AG09309 (cell line): ENCODE measurements at regions not wholly inside any gene's neighbourhood (a gene's known extent, or its start where the extent isn't known, plus 50 kb on each side); places are given as distances from the start of the nearest gene placed in this dataset.
"Not testable (repeated sequence)": the region's sequence is repeated elsewhere in the genome, so short reads cannot be mapped to it uniquely, and the experiment has no call there.

Experiments
- DNase-seq: peaks from one replicate; pipeline ENCODE4 v3.0.0-alpha.2; 2010; ENCODE audit warnings: low read depth
- H3K4me3 ChIP-seq: 2 replicates; pipeline ENCODE4 v1.5.1; 2011; ENCODE audit warnings: mild to moderate bottlenecking, low read depth, low read length, moderate library complexity; ENCODE audit not compliant: control insufficient read depth
- TF ChIP-seq, protein P1 (sequence below): IDR thresholded peaks from 2 replicates; pipeline ENCODE4 v1.5.1; 2011; ENCODE audit warnings: mild to moderate bottlenecking, low read depth, low read length, inconsistent platforms; ENCODE audit not compliant: insufficient read depth, control insufficient read depth; ENCODE audit errors: missing control alignments

DNA sequence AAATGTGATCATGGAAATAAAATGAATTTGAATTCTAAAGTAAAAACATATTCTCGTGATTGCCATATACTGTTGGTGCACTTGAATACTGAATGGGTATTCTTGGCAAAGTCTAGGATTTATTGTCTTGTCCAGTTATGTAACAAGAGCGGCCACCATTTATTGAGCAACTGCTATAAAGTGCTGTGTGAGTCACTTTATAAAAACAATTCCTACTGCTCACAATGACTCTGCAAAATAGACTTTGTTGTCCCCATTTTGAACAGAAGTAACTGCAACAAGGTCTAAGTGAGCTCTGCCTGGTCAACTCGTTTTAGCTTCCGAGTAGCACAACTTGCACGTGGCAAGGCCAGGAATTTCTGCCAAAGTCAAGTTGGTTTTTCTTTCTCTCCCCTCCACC, 995.6 kb upstream of the FANCL start:
- peak; percentile 1 for DNase-seq
- TF ChIP-seq, protein P1, sequence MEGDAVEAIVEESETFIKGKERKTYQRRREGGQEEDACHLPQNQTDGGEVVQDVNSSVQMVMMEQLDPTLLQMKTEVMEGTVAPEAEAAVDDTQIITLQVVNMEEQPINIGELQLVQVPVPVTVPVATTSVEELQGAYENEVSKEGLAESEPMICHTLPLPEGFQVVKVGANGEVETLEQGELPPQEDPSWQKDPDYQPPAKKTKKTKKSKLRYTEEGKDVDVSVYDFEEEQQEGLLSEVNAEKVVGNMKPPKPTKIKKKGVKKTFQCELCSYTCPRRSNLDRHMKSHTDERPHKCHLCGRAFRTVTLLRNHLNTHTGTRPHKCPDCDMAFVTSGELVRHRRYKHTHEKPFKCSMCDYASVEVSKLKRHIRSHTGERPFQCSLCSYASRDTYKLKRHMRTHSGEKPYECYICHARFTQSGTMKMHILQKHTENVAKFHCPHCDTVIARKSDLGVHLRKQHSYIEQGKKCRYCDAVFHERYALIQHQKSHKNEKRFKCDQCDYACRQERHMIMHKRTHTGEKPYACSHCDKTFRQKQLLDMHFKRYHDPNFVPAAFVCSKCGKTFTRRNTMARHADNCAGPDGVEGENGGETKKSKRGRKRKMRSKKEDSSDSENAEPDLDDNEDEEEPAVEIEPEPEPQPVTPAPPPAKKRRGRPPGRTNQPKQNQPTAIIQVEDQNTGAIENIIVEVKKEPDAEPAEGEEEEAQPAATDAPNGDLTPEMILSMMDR = no peak
- no peak overlapping the region for H3K4me3 ChIP-seq

DNA sequence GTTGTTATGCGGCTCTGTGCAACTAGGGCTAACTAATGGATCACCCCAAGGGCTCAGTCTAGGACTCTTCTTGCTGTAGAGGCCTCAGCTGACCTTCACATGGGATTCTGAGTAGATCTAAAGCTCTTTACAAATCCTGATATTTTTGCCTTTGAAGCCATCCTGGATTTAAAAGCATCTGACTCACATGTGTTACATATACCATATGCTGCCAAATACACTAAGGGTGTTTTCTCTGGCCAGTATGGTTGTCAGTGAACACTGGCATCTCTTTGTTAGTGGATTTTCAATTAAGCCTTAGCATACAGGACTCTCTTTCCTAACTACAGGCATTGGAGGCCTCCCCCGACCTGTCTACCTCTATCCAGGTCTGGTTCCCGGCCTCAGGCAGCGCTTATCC, 992.8 kb upstream of the FANCL start:
- DNase-seq = no peak
- TF ChIP-seq, protein P1 = no peak
- no peak overlapping the region for H3K4me3 ChIP-seq

DNA sequence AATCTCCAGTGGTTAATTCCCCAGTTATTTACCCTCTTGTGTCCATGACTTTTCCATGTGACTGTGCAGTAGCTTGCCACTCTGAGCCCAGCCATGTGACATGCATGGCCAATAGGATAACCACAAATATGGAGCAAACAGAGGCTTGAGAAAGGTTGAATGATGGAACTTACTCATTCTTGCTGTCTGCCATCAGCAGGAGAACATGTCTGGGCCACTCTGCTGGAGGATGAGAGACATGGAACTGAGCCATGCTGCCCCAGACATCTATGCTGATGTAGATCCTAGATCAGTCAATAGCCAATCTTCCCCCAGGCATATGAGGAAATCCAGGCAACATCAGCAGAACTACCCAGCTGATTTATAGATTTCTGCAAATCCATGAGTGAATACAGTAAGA, 992.3 kb upstream of the FANCL start:
- DNase-seq = no peak
- no peak overlapping the region for H3K4me3 ChIP-seq
- TF ChIP-seq, protein P1 = no peak

DNA sequence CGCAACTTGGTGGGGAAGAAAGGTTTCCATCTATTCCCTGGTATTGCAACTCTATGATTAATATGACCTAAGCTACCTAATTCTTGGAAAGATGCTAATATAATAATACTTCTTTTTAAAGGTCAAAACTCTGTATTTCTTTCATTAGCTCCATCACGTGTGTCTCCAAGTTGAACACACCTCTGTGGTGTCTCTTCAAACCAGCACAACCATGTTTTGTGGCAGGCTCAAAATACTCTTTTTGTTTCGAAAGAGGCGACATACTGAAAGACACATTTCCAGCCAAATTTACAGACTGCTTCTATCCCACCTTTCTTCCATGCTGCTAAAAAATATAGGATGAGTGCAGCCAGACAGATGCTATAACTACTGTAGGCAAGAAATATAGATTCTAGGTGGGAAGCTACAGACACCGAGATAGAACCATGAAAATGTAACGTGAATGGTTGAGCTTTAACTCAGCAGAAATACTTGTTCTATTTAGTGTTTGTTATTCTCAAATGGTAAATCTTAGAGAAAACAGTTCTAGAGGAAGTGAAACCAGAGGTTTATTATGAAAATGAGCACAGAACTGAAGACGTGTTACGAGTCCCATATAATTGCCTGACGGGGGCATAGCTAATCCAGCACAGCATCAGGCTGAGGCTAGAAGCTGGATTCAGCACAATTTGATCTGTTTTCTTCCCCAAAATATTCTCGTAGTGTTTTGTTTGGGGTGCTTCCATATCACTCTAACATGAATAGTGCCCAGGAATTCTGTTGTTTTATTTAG, 991.5 kb upstream of the FANCL start:
- TF ChIP-seq, protein P1 = no peak
- DNase-seq = no peak
- H3K4me3 ChIP-seq = no peak overlapping the region

DNA sequence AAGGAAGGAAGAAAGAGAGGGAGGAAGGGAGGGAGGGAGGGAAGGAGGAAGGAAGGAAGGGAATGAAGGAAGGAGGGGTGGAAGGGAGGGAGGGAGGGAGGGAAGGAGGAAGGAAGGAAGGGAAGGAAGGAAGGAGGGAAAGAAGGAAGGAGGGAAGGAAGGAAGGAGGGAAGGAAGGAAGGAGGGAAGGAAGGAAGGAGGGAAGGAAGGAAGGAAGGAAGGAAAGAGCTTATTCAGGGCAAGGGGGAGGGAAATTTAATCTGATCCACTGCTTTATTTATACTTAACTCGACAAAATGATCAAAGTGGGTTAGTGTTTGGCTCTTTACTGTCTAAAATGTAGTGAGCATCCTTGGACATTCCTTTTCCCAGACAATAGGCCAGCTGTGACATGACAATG, 985.2 kb upstream of the FANCL start:
- DNase-seq = not testable (repeated sequence)

DNA sequence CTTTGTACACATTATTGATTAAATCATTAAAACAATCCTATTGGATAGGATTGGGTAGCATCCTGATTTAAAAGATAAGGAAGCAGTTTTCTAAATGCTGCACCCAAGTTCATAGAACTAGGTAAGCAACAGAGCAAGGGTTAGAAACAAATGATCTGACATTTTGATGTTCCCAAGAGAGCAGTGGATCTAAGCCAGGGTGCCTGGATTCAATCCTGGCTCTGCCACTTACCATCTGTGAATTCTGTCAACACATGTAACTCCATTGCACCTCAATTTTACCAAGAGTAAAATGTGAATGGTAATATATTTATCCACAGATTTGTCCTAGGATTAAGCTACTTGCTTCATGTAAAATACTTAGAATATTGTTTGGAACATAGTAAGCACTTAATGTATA, 982.6 kb upstream of the FANCL start:
- no peak for DNase-seq
- H3K4me3 ChIP-seq = no peak overlapping the region
- TF ChIP-seq, protein P1 = no peak

More for the DNA sequence above, 985.2 kb upstream of the FANCL start:
- not testable (repeated sequence) for H3K4me3 ChIP-seq

DNA sequence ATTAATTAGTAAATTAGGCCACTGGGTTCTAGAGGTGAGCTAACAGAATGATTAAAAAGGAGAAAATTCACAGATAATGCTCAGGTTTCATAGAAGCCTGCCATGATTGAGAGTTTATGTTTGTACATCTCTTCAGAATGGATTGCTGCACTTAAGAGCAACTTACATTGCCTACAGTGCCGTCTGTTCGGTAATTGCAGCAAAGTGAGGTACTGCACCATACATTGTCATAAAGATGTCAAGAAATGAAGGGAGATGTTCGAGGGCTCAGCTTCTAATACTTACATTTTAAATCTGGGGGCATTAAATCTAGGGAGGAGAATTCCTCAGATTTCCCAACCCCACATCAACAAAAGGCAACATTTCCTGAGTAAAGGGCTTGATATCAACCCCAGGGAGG, 976.2 kb upstream of the FANCL start:
- TF ChIP-seq, protein P1 = no peak

More for the DNA sequence above, 976.2 kb upstream of the FANCL start:
- DNase-seq = no peak
- no peak overlapping the region for H3K4me3 ChIP-seq
